WTC11 (cell line): ENCODE measurements at regions not wholly inside any gene's neighbourhood (a gene's known extent, or its start where the extent isn't known, plus 50 kb on each side); places are given as distances from the start of the nearest gene placed in this dataset.
A peak's percentile ranks its signal among the peaks of the same experiment; 100 is the strongest.

Source experiments
- ATAC-seq: fragments of 200-7000 bp; cut with Tn5 transposase; 2 replicates; pipeline ENCODE4 v1.10.0; 2021; ENCODE audit warnings: mild to moderate bottlenecking, moderate library complexity
- CTCF ChIA-PET: fragments of 300-600 bp; sonication (Branson Sonifier 250); formaldehyde crosslinking; loops from one replicate; lab custom pipeline; 2021; ENCODE audit warnings: antibody characterized with exemption; lab: Charles Lee
- POLR2A ChIA-PET: fragments of 350-600 bp; sonication (Branson Sonifier 250); formaldehyde crosslinking; loops from one replicate; lab custom pipeline; 2021; ENCODE audit warnings: antibody characterized with exemption; lab: Charles Lee
- DNase-seq: peaks from one replicate; pipeline ENCODE4 v3.0.0; 2021; ENCODE audit warnings: low spot score
- H3K27ac Mint-ChIP-seq: 2 replicates; pipeline ENCODE4 v1.8.0; 2021; ENCODE audit warnings: mixed read lengths
- H3K27me3 Mint-ChIP-seq: 2 replicates; pipeline ENCODE4 v1.8.0; 2021; ENCODE audit warnings: low read depth, mild to moderate bottlenecking, moderate library complexity, mixed read lengths
- H3K36me3 Mint-ChIP-seq: 2 replicates; pipeline ENCODE4 v1.8.0; 2021; ENCODE audit warnings: mixed read lengths
- H3K4me1 Mint-ChIP-seq: 2 replicates; pipeline ENCODE4 v1.8.0; 2022; ENCODE audit warnings: mixed read lengths
- H3K4me3 Mint-ChIP-seq: 2 replicates; pipeline ENCODE4 v1.8.0; 2021; ENCODE audit warnings: mild to moderate bottlenecking, moderate library complexity, mixed read lengths
- H3K9me3 Mint-ChIP-seq: 2 replicates; pipeline ENCODE4 v1.8.0; 2021; ENCODE audit warnings: mixed read lengths
- AFF4 ChIP-seq: sonication (generic); formaldehyde crosslinking; IDR thresholded peaks from 2 replicates; pipeline ENCODE4 v1.8.1; 2023; ENCODE audit warnings: mild to moderate bottlenecking, missing genetic modification reagents, borderline replicate concordance
- ATF1 ChIP-seq: sonication (generic); formaldehyde crosslinking; IDR thresholded peaks from 2 replicates; pipeline ENCODE4 v1.8.1; 2023; ENCODE audit warnings: mild to moderate bottlenecking, moderate library complexity, missing genetic modification reagents
- ATF2 ChIP-seq: sonication (generic); formaldehyde crosslinking; IDR thresholded peaks from 2 replicates; pipeline ENCODE4 v1.8.1; 2022; ENCODE audit warnings: low read depth, missing genetic modification reagents, borderline replicate concordance
- CTCF ChIP-seq: fragments of 200-600 bp; IDR thresholded peaks from 2 replicates; pipeline ENCODE4 v1.8.0; 2022; ENCODE audit warnings: antibody characterized with exemption
- E2F1 ChIP-seq: sonication (generic); formaldehyde crosslinking; IDR thresholded peaks from 2 replicates; pipeline ENCODE4 v1.8.0; 2022; ENCODE audit warnings: mild to moderate bottlenecking, missing genetic modification reagents
- ERG ChIP-seq: fragments of 250-450 bp; sonication (Bioruptor Pico); IDR thresholded peaks from 2 replicates; pipeline ENCODE4 v1.8.0; 2021; ENCODE audit warnings: mild to moderate bottlenecking
- ETV6 ChIP-seq: sonication (generic); formaldehyde crosslinking; IDR thresholded peaks from 2 replicates; pipeline ENCODE4 v1.8.1; 2022; ENCODE audit warnings: mild to moderate bottlenecking, missing genetic modification reagents
- FOXP4 ChIP-seq: sonication (generic); formaldehyde crosslinking; IDR thresholded peaks from 2 replicates; pipeline ENCODE4 v1.8.0; 2022; ENCODE audit warnings: mild to moderate bottlenecking, missing genetic modification reagents
- MXD4 ChIP-seq: fragments of 250-450 bp; sonication (Bioruptor Pico); IDR thresholded peaks from 2 replicates; pipeline ENCODE4 v1.8.0; 2021; ENCODE audit warnings: mild to moderate bottlenecking, moderate library complexity, borderline replicate concordance
- NFATC4 ChIP-seq: fragments of 250-450 bp; sonication (Bioruptor Pico); IDR thresholded peaks from 2 replicates; pipeline ENCODE4 v1.9.0; 2021; ENCODE audit warnings: mild to moderate bottlenecking
- USF1 ChIP-seq: sonication (generic); formaldehyde crosslinking; IDR thresholded peaks from 2 replicates; pipeline ENCODE4 v1.8.0; 2022; ENCODE audit warnings: mild to moderate bottlenecking, missing genetic modification reagents
- USF2 ChIP-seq: sonication (generic); formaldehyde crosslinking; IDR thresholded peaks from 2 replicates; pipeline ENCODE4 v1.8.1; 2023; ENCODE audit warnings: mild to moderate bottlenecking, missing genetic modification reagents, moderate library complexity
- ZNF121 ChIP-seq: sonication (generic); formaldehyde crosslinking; IDR thresholded peaks from 2 replicates; pipeline ENCODE4 v1.8.0; 2023; ENCODE audit warnings: missing genetic modification reagents
- ZNF425 ChIP-seq: fragments of 250-450 bp; sonication (Bioruptor Pico); conservative IDR thresholded peaks from 2 replicates; pipeline ENCODE4 v1.9.0; 2021; ENCODE audit warnings: mild to moderate bottlenecking
- ZNF532 ChIP-seq: fragments of 250-450 bp; sonication (Bioruptor Pico); IDR thresholded peaks from 2 replicates; pipeline ENCODE4 v1.9.0; 2021; ENCODE audit warnings: mild to moderate bottlenecking, borderline replicate concordance

- TF ChIP-seq USF2 (CRISPR knock-in tag) = 0 out of 2 replicates have a peak, but pooled peaks have one; percentile 23
- no peak for TF ChIP-seq ATF1 (CRISPR knock-in tag)
Measured at GRCh38 chr10:83289948-83290347, 849.4 kb upstream of the GHITM start (continued).

- Mint-ChIP-seq H3K9me3 (no peaks in the 10 kb centered on the region), H3K4me1 (no peaks in the 10 kb centered on the region), H3K36me3 (no peaks in the 10 kb centered on the region), H3K27ac (no peak overlapping the region), H3K27me3 (no peaks in the 10 kb centered on the region), H3K4me3 (no peak overlapping the region)
- DNase-seq (no peak), ATAC-seq (no peak)
- POLR2A ChIA-PET = no interaction called here
- CTCF ChIA-PET = no interaction called here
- TF ChIP-seq ETV6 (CRISPR knock-in tag) (no peak), E2F1 (no peak), FOXP4 (no peak), ZNF425 (CRISPR knock-in tag) (no peak), NFATC4 (CRISPR knock-in tag) (no peak), MXD4 (CRISPR knock-in tag) (no peak), ERG (CRISPR knock-in tag) (no peak), ZNF121 (no peak), AFF4 (CRISPR knock-in tag) (no peak), ATF2 (CRISPR knock-in tag) (no peak), USF1 (CRISPR knock-in tag) (no peak), CTCF (no peak), ZNF532 (CRISPR knock-in tag) (no peak)
Measured at GRCh38 chr10:83301732-83302131, 837.6 kb upstream of the GHITM start.
